D721Med (cell line): ENCODE measurements at regions not wholly inside any gene's neighbourhood (a gene's known extent, or its start where the extent isn't known, plus 50 kb on each side); places are given as distances from the start of the nearest gene placed in this dataset.

ENCODE experiments used
- DNase-seq: peaks from one replicate; pipeline ENCODE4 v3.0.0; 2011; ENCODE audit warnings: low spot score; ENCODE audit not compliant: insufficient read length
- FAIRE-seq: peaks from 2 replicates; lab custom pipeline; 2011; peaks lifted over from hg19 to GRCh38; lab: Jason Lieb, UNC
- TF ChIP-seq, protein P1 (sequence below): IDR thresholded peaks from 2 replicates; pipeline ENCODE4 v1.5.1; 2012; ENCODE audit warnings: mild to moderate bottlenecking, control low read depth; ENCODE audit not compliant: insufficient read depth; ENCODE audit errors: missing control alignments

DNA sequence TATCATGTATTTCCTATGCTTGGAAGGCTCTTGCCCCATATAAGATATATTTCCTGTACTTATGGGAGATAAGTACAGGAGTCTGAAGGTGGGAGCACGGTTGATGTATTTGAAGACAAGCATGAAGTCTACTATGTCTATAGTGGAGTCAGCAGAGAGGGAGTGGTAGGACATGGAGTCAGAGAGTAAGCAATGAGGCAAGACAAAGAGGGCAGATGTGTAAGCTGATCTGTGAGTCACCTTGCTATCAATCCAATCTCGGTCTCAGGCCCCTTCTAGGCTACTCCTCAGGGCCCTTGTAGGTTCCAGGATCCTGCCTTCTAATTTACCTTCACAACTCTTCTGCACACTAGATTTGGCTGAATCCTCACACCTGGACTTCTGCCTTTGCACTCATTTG is 105.5 kb downstream of the MACIR start:
- FAIRE-seq (no peak), DNase-seq (no peak)

DNA sequence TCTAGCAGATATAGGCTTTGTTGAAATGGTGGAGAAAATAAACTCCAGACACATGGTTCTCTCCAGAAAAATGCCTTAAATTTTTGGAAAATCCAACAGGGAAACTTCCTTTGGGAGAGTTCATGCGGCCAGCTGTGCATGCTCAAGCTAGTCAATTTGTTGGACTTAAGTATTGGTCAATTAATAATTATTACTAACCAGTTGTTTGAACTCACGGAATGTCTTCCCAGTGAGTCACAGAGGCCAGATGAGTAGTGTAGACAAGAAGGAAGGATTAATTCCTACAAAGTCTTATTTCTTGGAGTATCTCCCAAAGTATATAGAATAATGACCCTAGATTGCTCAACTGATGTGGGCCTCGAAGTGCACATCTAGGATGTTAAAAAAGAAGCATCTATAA is 103.6 kb downstream of the MACIR start:
- no peak for FAIRE-seq
- TF ChIP-seq, protein P1, sequence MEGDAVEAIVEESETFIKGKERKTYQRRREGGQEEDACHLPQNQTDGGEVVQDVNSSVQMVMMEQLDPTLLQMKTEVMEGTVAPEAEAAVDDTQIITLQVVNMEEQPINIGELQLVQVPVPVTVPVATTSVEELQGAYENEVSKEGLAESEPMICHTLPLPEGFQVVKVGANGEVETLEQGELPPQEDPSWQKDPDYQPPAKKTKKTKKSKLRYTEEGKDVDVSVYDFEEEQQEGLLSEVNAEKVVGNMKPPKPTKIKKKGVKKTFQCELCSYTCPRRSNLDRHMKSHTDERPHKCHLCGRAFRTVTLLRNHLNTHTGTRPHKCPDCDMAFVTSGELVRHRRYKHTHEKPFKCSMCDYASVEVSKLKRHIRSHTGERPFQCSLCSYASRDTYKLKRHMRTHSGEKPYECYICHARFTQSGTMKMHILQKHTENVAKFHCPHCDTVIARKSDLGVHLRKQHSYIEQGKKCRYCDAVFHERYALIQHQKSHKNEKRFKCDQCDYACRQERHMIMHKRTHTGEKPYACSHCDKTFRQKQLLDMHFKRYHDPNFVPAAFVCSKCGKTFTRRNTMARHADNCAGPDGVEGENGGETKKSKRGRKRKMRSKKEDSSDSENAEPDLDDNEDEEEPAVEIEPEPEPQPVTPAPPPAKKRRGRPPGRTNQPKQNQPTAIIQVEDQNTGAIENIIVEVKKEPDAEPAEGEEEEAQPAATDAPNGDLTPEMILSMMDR, result no peak

More for the DNA sequence above, 105.5 kb downstream of the MACIR start:
- TF ChIP-seq, protein P1, result no peak

DNA sequence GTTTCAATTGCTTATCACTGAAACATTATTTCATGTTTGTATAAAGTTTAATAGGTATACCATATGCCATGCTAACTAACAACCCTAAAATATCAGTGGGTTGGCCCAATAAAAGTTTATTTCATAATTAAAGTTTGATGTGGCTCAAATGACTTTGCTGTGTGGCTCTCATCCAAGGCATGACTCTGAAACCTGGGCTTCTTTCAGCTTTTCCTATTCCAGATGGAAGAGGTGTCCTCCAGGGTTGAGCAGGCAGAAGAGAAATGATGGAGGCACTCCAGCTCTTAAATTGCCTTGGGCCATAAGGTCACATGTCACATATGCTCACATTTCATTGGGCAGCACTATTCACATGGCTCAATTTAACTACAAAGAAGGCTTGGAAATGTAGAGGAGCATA is 101.9 kb downstream of the MACIR start:
- TF ChIP-seq, protein P1, result no peak
- DNase-seq (no peak), FAIRE-seq (no peak)

More for the DNA sequence above, 103.6 kb downstream of the MACIR start:
- DNase-seq, result no peak

DNA sequence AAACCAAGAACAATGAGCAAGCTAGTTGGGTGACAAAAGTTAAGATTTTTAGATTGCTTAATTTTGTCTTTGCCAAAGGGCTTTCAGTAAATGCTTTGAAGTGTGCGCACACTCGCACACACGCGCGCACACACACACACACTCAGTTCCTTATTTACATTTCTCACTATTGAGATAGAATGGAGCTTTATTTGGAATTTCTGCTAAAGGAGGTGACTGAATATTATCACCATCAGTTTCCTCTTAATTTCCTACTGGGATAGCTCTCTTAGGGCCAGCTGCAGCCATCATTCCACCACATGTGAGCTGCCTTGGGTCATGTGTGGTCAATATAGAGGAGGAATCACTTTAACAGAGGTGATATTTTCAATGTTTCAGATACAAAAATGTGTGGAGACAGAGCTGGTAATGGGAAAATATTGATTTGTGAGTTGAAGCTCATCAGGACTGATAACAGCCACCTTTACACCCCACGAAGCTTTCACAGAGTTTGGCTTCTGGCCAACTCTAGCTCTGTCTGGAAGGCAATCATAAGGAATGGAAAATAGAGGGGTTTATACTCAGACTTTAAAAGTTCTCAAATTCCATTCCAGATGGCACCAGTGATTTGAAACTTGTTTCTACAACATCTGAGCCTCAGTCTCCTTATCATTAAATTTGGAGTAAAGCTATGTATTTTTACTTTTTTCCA is 99.9 kb downstream of the MACIR start:
- TF ChIP-seq, protein P1, result no peak
- FAIRE-seq (no peak), DNase-seq (no peak)

DNA sequence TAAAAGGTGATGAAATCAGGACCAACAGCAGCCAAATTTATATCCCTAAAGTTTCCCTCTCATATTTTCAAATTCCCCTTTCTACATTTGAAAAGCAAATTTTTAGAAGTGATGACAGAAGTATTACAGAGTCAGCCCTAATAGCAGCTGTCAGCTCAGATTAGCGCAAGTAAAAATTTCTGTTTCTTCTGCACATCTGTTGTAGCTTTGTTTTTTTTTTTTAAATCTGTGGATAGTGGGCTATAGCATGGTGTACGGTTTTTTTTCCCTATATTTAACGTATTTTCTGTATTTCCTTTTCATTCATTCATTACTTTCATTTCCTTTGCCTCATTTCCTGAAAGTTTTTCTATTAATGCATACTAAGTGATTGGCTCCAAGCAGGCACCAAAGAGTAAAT is 99.1 kb downstream of the MACIR start:
- FAIRE-seq (no peak), DNase-seq (no peak)
- TF ChIP-seq, protein P1, result no peak

DNA sequence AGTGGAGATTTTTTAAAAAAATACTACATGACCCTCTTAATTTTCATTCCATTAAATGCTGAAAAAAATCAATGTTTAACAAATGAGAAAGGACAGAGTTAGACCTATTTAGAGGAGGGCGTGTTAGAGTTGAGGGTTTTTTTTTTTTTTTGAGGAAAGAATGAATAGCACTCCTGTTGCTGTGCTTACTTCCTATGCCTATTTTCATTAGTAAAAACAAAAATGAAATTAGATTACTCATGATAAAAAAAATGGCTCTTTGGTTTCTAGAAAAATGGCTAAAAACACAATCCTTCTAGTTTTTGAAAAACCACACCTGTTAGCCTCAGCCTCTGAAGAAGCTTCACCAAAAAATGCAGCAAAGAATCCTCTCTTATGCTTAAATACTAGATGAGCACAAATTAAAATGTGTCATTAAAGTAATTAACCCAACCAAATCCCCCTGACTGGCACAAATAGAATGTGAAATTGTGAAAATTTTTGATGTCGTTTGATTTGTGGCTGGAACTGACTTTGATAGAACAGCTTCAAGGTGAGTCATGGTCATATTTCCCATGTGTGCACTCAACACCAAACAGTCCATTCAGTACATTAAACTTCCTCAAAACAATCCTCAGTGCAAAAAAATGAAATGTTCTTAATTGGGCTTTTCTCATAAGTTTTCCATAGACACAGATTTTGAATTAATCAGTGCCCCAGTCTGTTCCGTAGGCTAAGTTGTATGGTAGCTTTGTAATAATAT is 98.0 kb downstream of the MACIR start:
- FAIRE-seq (no peak), DNase-seq (no peak)
- TF ChIP-seq, protein P1, result no peak

DNA sequence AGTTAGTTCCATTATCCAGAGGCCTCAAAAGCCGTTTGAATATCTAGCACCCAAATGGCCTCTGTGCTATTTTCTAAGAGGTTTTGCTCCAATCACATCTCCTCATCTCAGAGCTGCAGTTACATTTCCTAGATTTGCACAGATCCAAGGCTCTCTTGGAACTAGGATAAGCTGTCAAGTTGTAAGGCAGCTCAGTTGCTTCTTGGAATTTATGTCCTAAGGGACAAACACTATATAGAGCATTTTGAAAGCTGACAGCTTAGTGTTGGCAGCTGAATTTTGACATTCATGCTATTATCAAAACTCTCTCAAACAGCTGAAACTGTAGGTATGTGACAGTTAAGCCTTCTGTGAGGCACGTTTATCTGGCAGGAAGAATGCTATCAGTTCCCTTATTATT is 97.0 kb downstream of the MACIR start:
- DNase-seq (no peak), FAIRE-seq (no peak)
- TF ChIP-seq, protein P1, result no peak
